Loucy (cell line): ENCODE measurements at regions not wholly inside any gene's neighbourhood (a gene's known extent, or its start where the extent isn't known, plus 50 kb on each side); places are given as distances from the start of the nearest gene placed in this dataset.

ENCODE experiments used
- H2AFZ ChIP-seq: fragments of 200-600 bp; sonication (generic); 2 replicates; pipeline ENCODE4 v1.6.0; 2016; ENCODE audit warnings: antibody characterized with exemption, mild to moderate bottlenecking, low read length, moderate library complexity
- H3F3A ChIP-seq: fragments of 200-600 bp; 2 replicates; pipeline ENCODE4 v1.6.0; 2016; ENCODE audit warnings: antibody characterized with exemption, low read depth, mild to moderate bottlenecking
- H3K27me3 ChIP-seq: fragments of 200-600 bp; sonication (generic); 2 replicates; pipeline ENCODE4 v1.6.1; 2014; ENCODE audit warnings: low read length, mild to moderate bottlenecking; ENCODE audit not compliant: insufficient read depth, poor library complexity, severe bottlenecking
- H3K36me3 ChIP-seq: fragments of 200-600 bp; sonication (generic); 2 replicates; pipeline ENCODE4 v1.6.1; 2016; ENCODE audit warnings: low read length; ENCODE audit not compliant: insufficient read depth
- H3K4me1 ChIP-seq: fragments of 200-600 bp; sonication (generic); 2 replicates; pipeline ENCODE4 v1.5.1; 2014; ENCODE audit warnings: low read length, mild to moderate bottlenecking; ENCODE audit not compliant: insufficient read depth, poor library complexity, severe bottlenecking
- H3K4me2 ChIP-seq: fragments of 200-600 bp; sonication (generic); 2 replicates; pipeline ENCODE4 v1.6.0; 2014; ENCODE audit warnings: antibody characterized with exemption, low read length, low read depth, mild to moderate bottlenecking; ENCODE audit not compliant: poor library complexity, severe bottlenecking
- H3K4me3 ChIP-seq: fragments of 200-600 bp; sonication (generic); 2 replicates; pipeline ENCODE4 v1.5.1; 2014; ENCODE audit warnings: low read length, mild to moderate bottlenecking, mixed read lengths; ENCODE audit not compliant: poor library complexity, severe bottlenecking
- H3K79me2 ChIP-seq: fragments of 200-600 bp; sonication (generic); 2 replicates; pipeline ENCODE4 v1.6.1; 2014; ENCODE audit warnings: low read length; ENCODE audit not compliant: insufficient read depth
- H3K9ac ChIP-seq: fragments of 200-600 bp; sonication (generic); 2 replicates; pipeline ENCODE4 v1.6.0; 2014; ENCODE audit warnings: mild to moderate bottlenecking, low read depth, low read length, moderate library complexity; ENCODE audit not compliant: poor library complexity, severe bottlenecking
- H3K9me2 ChIP-seq: fragments of 200-600 bp; sonication (generic); replicated peaks from 2 replicates; pipeline ENCODE4 v1.6.1; 2016; ENCODE audit warnings: low read depth, low read length, mixed read lengths
- H3K9me3 ChIP-seq: fragments of 200-600 bp; sonication (generic); 2 replicates; pipeline ENCODE4 v1.6.1; 2014; ENCODE audit warnings: mild to moderate bottlenecking, antibody characterized with exemption, low read length, low read depth; ENCODE audit not compliant: insufficient read depth
- H4K20me1 ChIP-seq: fragments of 200-600 bp; sonication (generic); 2 replicates; pipeline ENCODE4 v1.6.0; 2014; ENCODE audit warnings: antibody characterized with exemption, low read length, mild to moderate bottlenecking; ENCODE audit not compliant: insufficient read depth, poor library complexity, severe bottlenecking
- CTCF ChIP-seq: fragments of 200-600 bp; sonication (generic); conservative IDR thresholded peaks from 2 replicates; pipeline ENCODE4 v1.5.1; 2014; ENCODE audit warnings: mild to moderate bottlenecking, antibody characterized with exemption, low read length
- EZH2phosphoT487 ChIP-seq: fragments of 200-600 bp; IDR thresholded peaks from 2 replicates; pipeline ENCODE4 v1.6.1; 2018; ENCODE audit warnings: antibody characterized with exemption, mild to moderate bottlenecking, moderate library complexity, borderline replicate concordance

DNA sequence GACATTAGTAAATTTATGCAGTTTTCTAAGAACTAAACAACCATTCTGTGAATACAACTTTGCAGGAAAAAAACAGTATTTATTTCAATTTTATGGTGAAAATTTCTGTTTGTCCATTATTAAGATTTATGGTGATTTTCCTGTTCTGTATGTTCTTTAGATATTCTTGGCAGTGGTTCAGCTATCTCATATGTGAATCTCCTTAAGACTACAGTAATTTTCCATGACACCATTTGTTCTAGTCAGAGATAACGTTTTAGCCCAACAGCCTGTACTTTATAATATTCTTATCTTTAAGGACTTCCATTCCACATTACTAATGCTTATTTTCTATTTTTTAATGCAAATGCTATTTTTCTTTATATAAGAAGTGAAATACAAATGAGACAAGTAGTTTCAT, 504.0 kb downstream of the RFPL4B start:
- no peak overlapping the region for H3K9ac ChIP-seq
- no peaks in the 10 kb centered on the region for H3K9me3 ChIP-seq
- H3K4me2 ChIP-seq = no peak overlapping the region
- no peaks in the 10 kb centered on the region for H3K4me1 ChIP-seq
- no peaks in the 10 kb centered on the region for H4K20me1 ChIP-seq
- no peaks in the 10 kb centered on the region for H3K36me3 ChIP-seq
- TF ChIP-seq CTCF = no peak
- no peaks in the 10 kb centered on the region for H3K79me2 ChIP-seq
- H2AFZ ChIP-seq = no peak overlapping the region
- H3K9me2 ChIP-seq = no peaks in the 10 kb centered on the region
- no peaks in the 10 kb centered on the region for H3K27me3 ChIP-seq
- H3K4me3 ChIP-seq = no peak overlapping the region
- H3F3A ChIP-seq = no peaks in the 10 kb centered on the region

DNA sequence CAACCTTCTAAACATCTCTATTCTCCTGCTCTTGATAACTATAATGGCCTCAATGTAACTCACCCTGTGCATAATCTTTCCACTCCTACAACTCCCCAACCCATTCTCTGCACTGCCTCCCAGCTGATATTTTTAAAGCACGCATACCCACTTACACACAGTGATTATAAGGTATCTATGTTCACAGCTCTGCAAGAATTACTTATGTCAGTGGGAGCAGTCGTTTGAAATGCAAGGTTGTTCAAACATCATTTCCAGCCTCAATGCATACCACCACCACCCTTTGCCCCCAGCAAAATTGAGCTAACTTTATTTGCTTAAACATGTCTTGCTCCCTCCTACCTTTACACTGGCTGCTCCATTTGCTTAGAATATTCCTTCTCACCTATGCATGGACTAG, 506.0 kb downstream of the RFPL4B start:
- Histone ChIP-seq H2AFZ (no peak overlapping the region), H3K27me3 (no peaks in the 10 kb centered on the region), H3K9ac (no peak overlapping the region), H3F3A (no peaks in the 10 kb centered on the region), H4K20me1 (no peaks in the 10 kb centered on the region), H3K36me3 (no peaks in the 10 kb centered on the region), H3K9me3 (no peaks in the 10 kb centered on the region), H3K9me2 (no peaks in the 10 kb centered on the region), H3K4me3 (no peak overlapping the region), H3K4me2 (no peak overlapping the region), H3K79me2 (no peaks in the 10 kb centered on the region), H3K4me1 (no peaks in the 10 kb centered on the region)
- TF ChIP-seq CTCF (no peak), EZH2phosphoT487 (no peak)

GRCh38 chr6:112863753-112864152, 516.6 kb downstream of the RFPL4B start:
- no peaks in the 10 kb centered on the region for H3K27me3 ChIP-seq
- H3F3A ChIP-seq = no peaks in the 10 kb centered on the region
- no peaks in the 10 kb centered on the region for H3K4me1 ChIP-seq
- H3K36me3 ChIP-seq = no peaks in the 10 kb centered on the region
- H3K4me3 ChIP-seq = no peak overlapping the region
- no peak overlapping the region for H3K4me2 ChIP-seq
- no peaks in the 10 kb centered on the region for H4K20me1 ChIP-seq
- no peaks in the 10 kb centered on the region for H3K79me2 ChIP-seq
- H3K9me2 ChIP-seq = no peaks in the 10 kb centered on the region
- H3K9ac ChIP-seq = no peak overlapping the region
- H2AFZ ChIP-seq = no peak overlapping the region
- no peaks in the 10 kb centered on the region for H3K9me3 ChIP-seq
- TF ChIP-seq EZH2phosphoT487 (no peak), CTCF (no peak)
